Activated CD8-positive, alpha-beta T cell treated with anti-CD3 and anti-CD28 coated beads for 36 hours (primary cell): ENCODE measurements at regions not wholly inside any gene's neighbourhood (a gene's known extent, or its start where the extent isn't known, plus 50 kb on each side); places are given as distances from the start of the nearest gene placed in this dataset.
"Not testable (repeated sequence)": the region's sequence is repeated elsewhere in the genome, so short reads cannot be mapped to it uniquely, and the experiment has no call there.

Source experiments
- ATAC-seq: fragments of 200-7000 bp; cut with Tn5 transposase; one replicate; pipeline ENCODE4 v1.10.0; 2021; ENCODE audit warnings: mild to moderate bottlenecking, moderate library complexity
- CTCF ChIA-PET: fragments of 350-600 bp; sonication (Branson Sonifier 250); formaldehyde crosslinking; loops from one replicate; lab custom pipeline; 2021; ENCODE audit warnings: antibody characterized with exemption; lab: Charles Lee
- POLR2A ChIA-PET: fragments of 350-600 bp; sonication (Branson Sonifier 250); formaldehyde crosslinking; loops from one replicate; lab custom pipeline; 2021; ENCODE audit warnings: antibody characterized with exemption; lab: Charles Lee
- DNase-seq: peaks from one replicate; pipeline ENCODE4 v3.0.0-alpha.2; 2020
- H3K27ac Mint-ChIP-seq: one replicate; pipeline ENCODE4 v1.8.0; 2021; ENCODE audit warnings: mild to moderate bottlenecking, mixed read lengths
- H3K27me3 Mint-ChIP-seq: one replicate; pipeline ENCODE4 v1.8.0; 2021; ENCODE audit warnings: mixed read lengths
- H3K36me3 Mint-ChIP-seq: one replicate; pipeline ENCODE4 v1.8.0; 2021; ENCODE audit warnings: low read depth, mixed read lengths
- H3K4me1 Mint-ChIP-seq: one replicate; pipeline ENCODE4 v1.8.0; 2021; ENCODE audit warnings: low read depth, mixed read lengths
- H3K4me3 Mint-ChIP-seq: one replicate; pipeline ENCODE4 v1.8.0; 2021; ENCODE audit warnings: mild to moderate bottlenecking, moderate library complexity, mixed read lengths
- H3K9me3 Mint-ChIP-seq: one replicate; pipeline ENCODE4 v1.8.0; 2021; ENCODE audit warnings: mixed read lengths
- intact Hi-C: fragments of 100-400 bp; cut with micrococcal nuclease; formaldehyde crosslinking; loops from one replicate; pipeline ENCODE4 v1.10.0; 2022
- TF ChIP-seq, protein P1 (sequence below): fragments of 200-600 bp; IDR thresholded peaks from one replicate; pipeline ENCODE4 v1.8.0; 2022; ENCODE audit warnings: antibody characterized with exemption, mild to moderate bottlenecking

DNA sequence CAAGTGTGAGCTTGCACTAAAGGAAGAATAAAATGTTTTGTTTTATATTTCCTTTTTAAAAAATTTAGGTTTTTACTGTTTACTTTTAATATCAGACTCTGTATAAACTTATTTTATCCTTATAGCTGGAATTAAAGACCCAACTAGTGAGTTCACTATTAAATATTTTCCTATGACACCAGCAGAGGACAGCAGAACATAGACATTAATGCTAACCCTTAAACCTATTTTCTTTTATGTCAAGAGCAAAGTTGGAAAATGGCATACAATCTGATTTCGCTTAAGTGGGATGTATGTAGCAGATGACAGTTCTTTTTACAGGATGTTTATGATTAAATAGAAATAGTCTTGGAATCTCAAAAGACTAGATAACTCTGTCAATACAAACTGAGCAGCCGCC, 188.2 kb upstream of the XIRP2 start:
- H3K36me3 Mint-ChIP-seq = no peaks in the 10 kb centered on the region
- H3K9me3 Mint-ChIP-seq = no peaks in the 10 kb centered on the region
- CTCF ChIA-PET = no interaction called here
- no peak overlapping the region for H3K27ac Mint-ChIP-seq
- no peaks in the 10 kb centered on the region for H3K4me1 Mint-ChIP-seq
- TF ChIP-seq, protein P1, sequence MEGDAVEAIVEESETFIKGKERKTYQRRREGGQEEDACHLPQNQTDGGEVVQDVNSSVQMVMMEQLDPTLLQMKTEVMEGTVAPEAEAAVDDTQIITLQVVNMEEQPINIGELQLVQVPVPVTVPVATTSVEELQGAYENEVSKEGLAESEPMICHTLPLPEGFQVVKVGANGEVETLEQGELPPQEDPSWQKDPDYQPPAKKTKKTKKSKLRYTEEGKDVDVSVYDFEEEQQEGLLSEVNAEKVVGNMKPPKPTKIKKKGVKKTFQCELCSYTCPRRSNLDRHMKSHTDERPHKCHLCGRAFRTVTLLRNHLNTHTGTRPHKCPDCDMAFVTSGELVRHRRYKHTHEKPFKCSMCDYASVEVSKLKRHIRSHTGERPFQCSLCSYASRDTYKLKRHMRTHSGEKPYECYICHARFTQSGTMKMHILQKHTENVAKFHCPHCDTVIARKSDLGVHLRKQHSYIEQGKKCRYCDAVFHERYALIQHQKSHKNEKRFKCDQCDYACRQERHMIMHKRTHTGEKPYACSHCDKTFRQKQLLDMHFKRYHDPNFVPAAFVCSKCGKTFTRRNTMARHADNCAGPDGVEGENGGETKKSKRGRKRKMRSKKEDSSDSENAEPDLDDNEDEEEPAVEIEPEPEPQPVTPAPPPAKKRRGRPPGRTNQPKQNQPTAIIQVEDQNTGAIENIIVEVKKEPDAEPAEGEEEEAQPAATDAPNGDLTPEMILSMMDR = peak; percentile 10
- no peaks in the 10 kb centered on the region for H3K27me3 Mint-ChIP-seq
- no peak for ATAC-seq
- intact Hi-C loops = no loop called here
- POLR2A ChIA-PET = no interaction called here
- H3K4me3 Mint-ChIP-seq = no peak overlapping the region
- DNase-seq = no peak

DNA sequence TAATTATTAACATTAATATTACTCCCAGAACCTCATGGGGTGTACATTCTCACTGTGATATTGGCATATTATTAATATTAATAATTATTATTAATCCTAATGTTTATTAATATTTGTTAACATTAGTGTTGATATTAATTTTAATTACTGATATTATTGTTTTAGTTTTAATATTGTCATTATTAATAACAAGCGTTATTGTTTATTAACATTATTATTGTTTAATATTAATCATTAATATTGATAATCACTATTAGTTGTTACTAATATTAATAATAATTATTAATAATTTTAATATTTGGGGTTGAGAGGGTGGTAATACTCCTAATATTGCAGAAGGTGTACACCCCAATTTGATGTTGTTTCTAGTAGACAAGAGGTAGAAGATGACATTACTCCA, 193.1 kb upstream of the XIRP2 start:
- TF ChIP-seq, protein P1 = no peak
- no peak for DNase-seq
- CTCF ChIA-PET = no interaction called here
- no peak overlapping the region for H3K27ac Mint-ChIP-seq
- no peaks in the 10 kb centered on the region for H3K4me1 Mint-ChIP-seq
- ATAC-seq = no peak
- peaks cover 6% of the 10 kb centered on the region for H3K9me3 Mint-ChIP-seq
- POLR2A ChIA-PET = no interaction called here
- intact Hi-C loops = no loop called here
- H3K27me3 Mint-ChIP-seq = no peaks in the 10 kb centered on the region
- no peak overlapping the region for H3K4me3 Mint-ChIP-seq
- no peaks in the 10 kb centered on the region for H3K36me3 Mint-ChIP-seq

DNA sequence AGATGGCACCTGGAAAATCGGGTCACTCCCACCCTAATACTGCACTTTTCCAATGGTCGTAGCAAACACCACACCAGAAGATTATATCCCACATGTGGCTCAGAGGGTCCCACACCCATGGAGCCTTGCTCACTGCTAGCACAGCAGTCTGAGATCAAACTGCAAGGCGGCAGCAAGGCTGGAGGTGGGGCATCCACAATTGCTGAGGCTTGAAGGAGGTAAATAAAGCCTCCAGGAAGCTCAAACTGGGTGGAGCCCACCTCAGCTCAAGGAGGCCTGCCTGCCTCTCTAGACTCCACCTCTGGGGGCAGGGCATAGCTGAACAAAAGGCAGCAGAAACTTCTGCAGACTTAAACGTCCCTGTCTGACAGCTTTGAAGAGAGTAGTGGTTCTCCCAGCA, 192.0 kb upstream of the SCN7A start:
- H3K27me3 Mint-ChIP-seq, H3K4me1 Mint-ChIP-seq, POLR2A ChIA-PET, H3K27ac Mint-ChIP-seq, intact Hi-C loops, ATAC-seq, CTCF ChIA-PET, H3K9me3 Mint-ChIP-seq, H3K4me3 Mint-ChIP-seq, DNase-seq, H3K36me3 Mint-ChIP-seq: not testable (repeated sequence)

DNA sequence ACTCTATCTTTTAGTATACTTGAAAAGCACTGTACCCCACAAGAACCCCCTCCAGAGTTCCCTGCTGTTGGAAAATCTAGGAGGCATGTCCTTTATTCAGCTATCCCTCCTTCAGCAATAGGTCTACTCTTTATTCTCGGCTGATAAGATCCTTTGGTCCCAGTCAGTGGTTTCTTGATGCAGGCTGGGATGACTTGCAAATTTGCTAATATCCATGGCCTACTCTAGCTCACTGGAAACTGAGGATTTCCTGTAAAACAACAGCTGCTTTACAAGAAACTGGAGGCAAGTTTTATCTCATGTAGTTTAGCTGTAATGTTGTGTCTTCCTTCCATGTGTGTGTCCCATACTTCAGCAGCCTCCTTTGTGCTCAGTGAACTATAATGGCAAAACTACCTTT, 183.9 kb upstream of the SCN7A start:
- Mint-ChIP-seq H3K27me3 (no peaks in the 10 kb centered on the region), H3K4me1 (no peaks in the 10 kb centered on the region), H3K27ac (no peak overlapping the region), H3K9me3 (no peaks in the 10 kb centered on the region), H3K4me3 (no peak overlapping the region), H3K36me3 (no peaks in the 10 kb centered on the region)
- intact Hi-C loops = no loop called here
- ChIA-PET POLR2A (no interaction called here), CTCF (no interaction called here)
- DNase-seq = no peak
- ATAC-seq = no peak
- TF ChIP-seq, protein P1 = no peak

DNA sequence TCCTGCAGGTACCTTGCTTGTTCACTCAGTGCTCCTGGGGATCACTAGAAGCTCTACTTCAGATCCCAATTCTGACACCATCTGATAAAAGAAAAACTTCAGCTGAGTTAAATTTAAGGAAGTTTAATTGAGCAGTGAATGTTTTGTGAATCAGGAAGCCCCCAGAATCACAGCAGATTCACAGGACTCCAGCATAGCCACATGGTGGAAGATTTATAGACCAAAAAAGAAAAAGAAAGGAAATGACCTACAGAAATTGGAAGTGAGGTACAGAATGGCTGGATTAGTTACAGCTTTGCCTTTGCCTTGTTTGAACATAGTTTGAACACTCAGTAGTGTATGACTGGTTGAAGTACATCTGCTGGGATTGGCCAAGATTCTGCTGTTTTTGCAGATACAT, 182.7 kb upstream of the SCN7A start:
- DNase-seq (no peak), ATAC-seq (no peak)
- H3K27me3 Mint-ChIP-seq = no peaks in the 10 kb centered on the region
- CTCF ChIA-PET = no interaction called here
- H3K27ac Mint-ChIP-seq = no peak overlapping the region
- no peak overlapping the region for H3K4me3 Mint-ChIP-seq
- TF ChIP-seq, protein P1 = no peak
- intact Hi-C loops = no loop called here
- H3K36me3 Mint-ChIP-seq = no peaks in the 10 kb centered on the region
- POLR2A ChIA-PET = no interaction called here
- H3K4me1 Mint-ChIP-seq = no peaks in the 10 kb centered on the region
- H3K9me3 Mint-ChIP-seq = no peaks in the 10 kb centered on the region

DNA sequence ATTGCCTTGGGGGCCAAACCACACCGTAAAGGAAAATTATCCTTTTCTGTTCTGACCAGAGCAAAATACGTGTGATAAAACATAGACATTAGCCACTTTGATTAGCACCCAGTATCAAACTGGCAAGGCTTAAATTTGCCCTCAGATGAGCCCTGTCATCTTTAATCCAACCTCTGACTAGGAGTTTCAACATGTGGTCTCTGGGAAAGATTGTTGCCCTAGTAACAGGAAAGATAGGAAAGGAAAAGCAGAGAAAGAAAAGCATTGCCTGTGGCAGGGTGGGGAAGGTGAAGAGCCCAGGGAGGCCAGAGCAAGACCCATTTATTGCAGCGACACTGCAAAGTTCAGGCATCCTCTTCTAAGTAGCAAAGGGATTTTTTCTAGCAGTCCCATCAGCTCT, 181.5 kb upstream of the SCN7A start:
- Mint-ChIP-seq H3K27ac (no peak overlapping the region), H3K27me3 (no peaks in the 10 kb centered on the region), H3K4me1 (no peaks in the 10 kb centered on the region), H3K9me3 (no peaks in the 10 kb centered on the region), H3K4me3 (no peak overlapping the region), H3K36me3 (no peaks in the 10 kb centered on the region)
- DNase-seq (no peak), ATAC-seq (no peak)
- intact Hi-C loops = no loop called here
- TF ChIP-seq, protein P1 = no peak
- CTCF ChIA-PET = no interaction called here
- POLR2A ChIA-PET = no interaction called here
